ENCODE measurements at regions not wholly inside any gene's neighbourhood (a gene's known extent, or its start where the extent isn't known, plus 50 kb on each side); places are given as distances from the start of the nearest gene placed in this dataset.

DNA sequence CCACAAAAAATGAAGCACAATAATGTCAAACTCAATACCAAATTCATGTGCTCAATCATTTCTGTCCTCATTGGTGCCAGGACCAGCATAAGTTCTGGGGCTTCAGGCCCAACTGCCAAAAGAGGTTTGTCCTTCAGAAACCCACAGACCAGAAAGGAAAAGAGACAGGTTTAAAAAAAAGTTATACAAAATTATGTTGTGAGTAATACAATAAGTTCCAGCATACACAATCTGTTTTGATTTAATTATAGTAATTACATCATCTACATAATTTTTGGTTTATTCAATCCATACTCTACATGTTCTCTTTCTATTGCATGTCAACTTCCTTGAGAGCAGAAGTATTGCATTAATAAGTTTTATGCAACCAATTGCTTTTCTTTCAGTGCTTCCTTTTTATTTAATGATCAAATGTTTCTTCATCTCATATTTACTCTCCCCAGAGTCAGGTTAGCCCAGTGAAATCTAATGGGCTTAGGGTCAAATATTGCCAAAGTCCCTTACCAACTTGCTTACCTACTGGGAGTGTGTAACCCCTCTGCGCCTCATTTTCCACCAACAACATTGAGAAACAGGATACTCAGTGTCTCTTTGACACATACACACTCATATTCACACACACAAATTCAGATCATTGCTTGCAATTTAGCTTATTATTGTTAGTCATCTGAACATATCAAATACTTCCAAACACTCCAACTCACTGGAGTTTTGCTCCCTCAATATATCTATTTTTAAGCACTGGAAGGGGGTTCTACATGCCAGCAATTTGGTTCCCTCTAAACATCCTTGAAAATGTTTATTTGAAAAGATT is 424.4 kb upstream of the MARCKS start:
- H3K9me3 ChIP-seq = no peaks in the 10 kb centered on the region
- no peak for ATAC-seq (replicated peaks in 1 of 4)
- H3K4me1 Mint-ChIP-seq = no peaks in the 10 kb centered on the region

DNA sequence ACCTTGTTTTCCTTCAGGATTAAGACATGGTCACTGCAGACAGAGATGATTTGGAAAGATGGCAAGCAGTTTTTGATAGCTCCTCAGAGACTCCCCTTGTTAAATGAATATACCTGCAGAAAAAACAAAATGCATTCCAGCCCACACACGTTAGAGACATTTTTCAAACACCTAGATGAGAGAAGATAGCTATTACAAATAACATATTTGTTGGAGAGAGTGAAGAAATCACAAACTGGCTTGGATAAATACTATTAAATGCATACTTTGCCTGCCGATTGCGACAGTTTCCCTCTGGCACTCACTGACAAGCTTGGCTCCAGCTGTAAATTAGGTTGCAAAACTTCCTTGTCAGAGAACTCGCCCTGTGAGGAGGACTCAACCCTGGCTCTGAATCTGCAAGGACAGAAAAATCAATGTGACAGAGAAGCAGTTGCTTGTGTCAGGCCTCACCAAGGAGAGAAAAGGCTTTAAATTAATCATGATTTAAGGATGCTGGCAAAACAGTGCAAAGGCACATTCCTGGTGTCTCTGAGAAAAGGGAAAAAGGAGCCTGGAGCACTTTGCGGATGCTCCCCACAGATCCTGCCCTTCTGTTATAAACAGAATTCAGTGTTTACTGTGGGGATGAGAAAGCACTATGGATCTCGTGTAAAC is 423.7 kb upstream of the MARCKS start:
- CTCF ChIA-PET = no interaction called here
- H3K9me3 Mint-ChIP-seq = no peaks in the 10 kb centered on the region
- H3K27ac Mint-ChIP-seq = no peak overlapping the region
- H3K4me1 ChIP-seq (ENCODE audit: control insufficient read depth in 1 of 2, extremely low read depth in 1 of 2, insufficient read depth in 2 of 2, low read length in 2 of 2) = no peaks in the 10 kb centered on the region
- no peaks in the 10 kb centered on the region for H3K36me3 ChIP-seq (ENCODE audit: control insufficient read depth in 2 of 2, extremely low read depth in 1 of 2, insufficient read depth in 1 of 2, low read length in 1 of 2)
- no peaks in the 10 kb centered on the region for H3K27me3 Mint-ChIP-seq
- no peak overlapping the region for H3K4me3 Mint-ChIP-seq
- no peak for DNase-seq
- no peaks in the 10 kb centered on the region for H3K4me1 Mint-ChIP-seq
- POLR2A ChIA-PET = no interaction called here
- H3K27ac ChIP-seq (ENCODE audit: low read length) = no peak overlapping the region
- H3K4me3 ChIP-seq (ENCODE audit: control insufficient read depth in 1 of 2, extremely low read depth in 1 of 2, low read length in 1 of 2) = no peak overlapping the region
- no peaks in the 10 kb centered on the region for H3K27me3 ChIP-seq (replicated peaks in 1 of 2; ENCODE audit: control insufficient read depth in 2 of 2, extremely low read depth in 1 of 2, insufficient read depth in 2 of 2, low read length in 1 of 2)
- no peaks in the 10 kb centered on the region for H3K9me3 ChIP-seq
- ATAC-seq (replicated peaks in 1 of 4) = no peak
- H3K36me3 Mint-ChIP-seq = no peaks in the 10 kb centered on the region
- 40% methylated on average over 3 of the region's 6 CpGs for WGBS (ENCODE audit: insufficient coverage)

More for the DNA sequence above, 424.4 kb upstream of the MARCKS start:
- ChIA-PET POLR2A (no interaction called here), CTCF (no interaction called here)
- Histone ChIP-seq H3K27me3 (replicated peaks in 1 of 2; ENCODE audit: control insufficient read depth in 2 of 2, extremely low read depth in 1 of 2, insufficient read depth in 2 of 2, low read length in 1 of 2) (no peaks in the 10 kb centered on the region), H3K36me3 (ENCODE audit: control insufficient read depth in 2 of 2, extremely low read depth in 1 of 2, insufficient read depth in 1 of 2, low read length in 1 of 2) (no peaks in the 10 kb centered on the region), H3K4me3 (ENCODE audit: control insufficient read depth in 1 of 2, extremely low read depth in 1 of 2, low read length in 1 of 2) (no peak overlapping the region), H3K27ac (ENCODE audit: low read length) (no peak overlapping the region), H3K4me1 (ENCODE audit: control insufficient read depth in 1 of 2, extremely low read depth in 1 of 2, insufficient read depth in 2 of 2, low read length in 2 of 2) (no peaks in the 10 kb centered on the region)
- 80% methylated on average over 1 of the region's 1 CpG for WGBS (ENCODE audit: insufficient coverage)
- H3K27ac Mint-ChIP-seq = no peak overlapping the region
- H3K36me3 Mint-ChIP-seq = no peaks in the 10 kb centered on the region
- H3K4me3 Mint-ChIP-seq = no peak overlapping the region
- DNase-seq = no peak
- H3K9me3 Mint-ChIP-seq = no peaks in the 10 kb centered on the region
- no peaks in the 10 kb centered on the region for H3K27me3 Mint-ChIP-seq

DNA sequence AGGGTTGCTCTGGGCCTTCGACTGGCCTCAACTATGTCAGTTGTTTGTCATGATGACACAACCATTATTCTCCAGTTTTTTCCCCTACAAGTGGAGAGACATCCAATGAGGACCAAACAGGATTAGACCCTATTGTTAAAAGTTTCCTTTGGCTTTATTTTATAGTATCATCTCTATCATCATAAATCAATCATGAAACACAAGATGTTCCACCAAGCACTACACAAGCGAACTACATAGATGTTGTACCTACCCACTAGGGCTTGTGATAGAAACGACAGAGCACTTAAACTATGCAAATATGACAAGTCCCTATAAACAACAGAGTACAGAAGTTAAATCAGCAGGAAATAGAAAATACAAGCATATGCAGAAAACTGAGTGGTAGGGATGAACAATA is 422.5 kb upstream of the MARCKS start:
- no peak for DNase-seq
- no peak overlapping the region for H3K27ac ChIP-seq (ENCODE audit: low read length)
- Mint-ChIP-seq H3K9me3 (no peaks in the 10 kb centered on the region), H3K4me1 (no peaks in the 10 kb centered on the region), H3K27ac (no peak overlapping the region), H3K36me3 (no peaks in the 10 kb centered on the region), H3K4me3 (no peak overlapping the region), H3K27me3 (no peaks in the 10 kb centered on the region)
- ATAC-seq (replicated peaks in 1 of 4) = no peak
- H3K36me3 ChIP-seq (ENCODE audit: control insufficient read depth in 2 of 2, extremely low read depth in 1 of 2, insufficient read depth in 1 of 2, low read length in 1 of 2) = no peaks in the 10 kb centered on the region
- H3K4me3 ChIP-seq (ENCODE audit: control insufficient read depth in 1 of 2, extremely low read depth in 1 of 2, low read length in 1 of 2) = no peak overlapping the region
- ChIA-PET POLR2A (no interaction called here), CTCF (no interaction called here)
- H3K4me1 ChIP-seq (ENCODE audit: control insufficient read depth in 1 of 2, extremely low read depth in 1 of 2, insufficient read depth in 2 of 2, low read length in 2 of 2) = no peaks in the 10 kb centered on the region
- no peaks in the 10 kb centered on the region for H3K27me3 ChIP-seq (replicated peaks in 1 of 2; ENCODE audit: control insufficient read depth in 2 of 2, extremely low read depth in 1 of 2, insufficient read depth in 2 of 2, low read length in 1 of 2)
- H3K9me3 ChIP-seq = no peaks in the 10 kb centered on the region
- 71% methylated on average over 1 of the region's 3 CpGs for WGBS (ENCODE audit: insufficient coverage)

DNA sequence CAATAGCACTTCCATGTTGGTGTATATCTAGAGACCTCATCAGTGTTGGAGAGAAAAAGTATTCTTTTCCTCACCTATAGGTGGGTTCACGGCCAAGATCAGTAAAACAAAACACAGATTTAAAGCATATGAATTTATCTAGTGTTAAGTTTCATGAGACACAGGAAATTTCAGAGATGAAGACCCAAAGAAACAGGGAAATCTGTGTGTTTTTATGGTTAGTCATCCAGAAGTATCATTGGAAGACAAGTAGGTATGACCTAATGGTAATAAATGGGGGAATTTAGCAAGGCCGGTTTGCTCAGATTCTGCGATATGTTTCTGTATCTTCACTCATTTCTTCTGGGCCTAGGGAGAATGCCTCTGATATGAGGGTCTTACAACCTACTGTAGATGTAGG is 419.6 kb upstream of the MARCKS start:
- ChIA-PET POLR2A (no interaction called here), CTCF (no interaction called here)
- Mint-ChIP-seq H3K36me3 (no peaks in the 10 kb centered on the region), H3K4me3 (no peak overlapping the region), H3K4me1 (no peaks in the 10 kb centered on the region), H3K9me3 (no peaks in the 10 kb centered on the region), H3K27ac (no peak overlapping the region), H3K27me3 (no peaks in the 10 kb centered on the region)
- Histone ChIP-seq H3K27ac (ENCODE audit: low read length) (no peak overlapping the region), H3K4me1 (ENCODE audit: control insufficient read depth in 1 of 2, extremely low read depth in 1 of 2, insufficient read depth in 2 of 2, low read length in 2 of 2) (no peaks in the 10 kb centered on the region), H3K4me3 (ENCODE audit: control insufficient read depth in 1 of 2, extremely low read depth in 1 of 2, low read length in 1 of 2) (no peak overlapping the region), H3K27me3 (replicated peaks in 1 of 2; ENCODE audit: control insufficient read depth in 2 of 2, extremely low read depth in 1 of 2, insufficient read depth in 2 of 2, low read length in 1 of 2) (no peaks in the 10 kb centered on the region), H3K36me3 (ENCODE audit: control insufficient read depth in 2 of 2, extremely low read depth in 1 of 2, insufficient read depth in 1 of 2, low read length in 1 of 2) (no peaks in the 10 kb centered on the region), H3K9me3 (no peaks in the 10 kb centered on the region)
- WGBS (ENCODE audit: insufficient coverage) = 0% methylated on average over 1 of the region's 3 CpGs
- DNase-seq (no peak), ATAC-seq (replicated peaks in 1 of 4) (no peak)

DNA sequence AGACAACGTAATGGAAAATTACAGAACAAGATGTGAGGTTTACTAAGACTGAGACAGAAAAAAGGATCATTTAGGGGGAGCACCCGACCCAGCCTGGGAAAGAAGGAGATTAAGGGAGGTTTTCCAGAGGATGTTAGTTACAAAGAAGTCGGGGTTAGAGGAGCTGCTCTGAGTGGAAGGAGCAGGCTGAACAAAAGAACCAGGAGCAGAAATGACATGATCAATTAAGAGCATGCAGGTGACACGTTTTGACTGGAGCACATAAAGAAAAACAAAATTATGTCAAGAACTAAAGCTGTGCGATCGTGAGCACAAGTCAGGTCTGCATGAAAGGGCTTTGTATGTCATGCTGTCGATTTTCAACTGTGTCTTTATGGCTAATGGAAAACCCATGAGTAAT is 417.3 kb upstream of the MARCKS start:
- H3K27ac Mint-ChIP-seq = no peak overlapping the region
- H3K4me3 ChIP-seq (ENCODE audit: control insufficient read depth in 1 of 2, extremely low read depth in 1 of 2, low read length in 1 of 2) = no peak overlapping the region
- ChIA-PET POLR2A (interaction anchor here in 1 of 2 donors (0.6 kb wide), 1 partner anchor 122 kb away, joined by 6 read pairs; no protein-coding TSS in a partner anchor), CTCF (no interaction called here)
- H3K36me3 ChIP-seq (ENCODE audit: control insufficient read depth in 2 of 2, extremely low read depth in 1 of 2, insufficient read depth in 1 of 2, low read length in 1 of 2) = no peaks in the 10 kb centered on the region
- no peak overlapping the region for H3K27ac ChIP-seq (ENCODE audit: low read length)
- H3K4me1 Mint-ChIP-seq = no peaks in the 10 kb centered on the region
- H3K9me3 Mint-ChIP-seq = no peaks in the 10 kb centered on the region
- H3K36me3 Mint-ChIP-seq = no peaks in the 10 kb centered on the region
- DNase-seq = no peak
- no peaks in the 10 kb centered on the region for H3K4me1 ChIP-seq (ENCODE audit: control insufficient read depth in 1 of 2, extremely low read depth in 1 of 2, insufficient read depth in 2 of 2, low read length in 2 of 2)
- H3K27me3 Mint-ChIP-seq = no peaks in the 10 kb centered on the region
- no peak overlapping the region for H3K4me3 Mint-ChIP-seq
- H3K9me3 ChIP-seq = no peaks in the 10 kb centered on the region
- H3K27me3 ChIP-seq (replicated peaks in 1 of 2; ENCODE audit: control insufficient read depth in 2 of 2, extremely low read depth in 1 of 2, insufficient read depth in 2 of 2, low read length in 1 of 2) = no peaks in the 10 kb centered on the region
- 69% methylated on average over 6 of the region's 7 CpGs for WGBS (ENCODE audit: insufficient coverage)
- ATAC-seq (replicated peaks in 1 of 4) = no peak

DNA sequence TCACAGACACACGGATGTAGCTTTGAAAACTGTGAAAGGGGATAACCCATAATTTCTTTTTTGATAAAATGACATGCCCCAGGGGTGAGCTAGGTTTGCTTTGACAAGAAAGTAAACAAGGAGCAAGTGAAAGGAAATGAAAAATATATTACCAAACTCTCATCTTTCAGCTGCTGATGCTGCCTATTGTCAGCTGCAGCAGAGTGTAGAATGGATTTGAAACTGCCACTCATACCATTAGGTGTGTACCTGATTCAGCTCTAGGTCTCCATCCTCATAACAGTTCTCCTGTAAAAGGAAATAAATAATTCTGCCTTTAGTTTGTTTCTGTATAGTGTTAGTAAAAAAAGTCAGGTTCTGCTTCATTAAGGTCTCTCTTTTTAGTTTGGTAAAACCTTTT is 415.1 kb upstream of the MARCKS start:
- Mint-ChIP-seq H3K36me3 (no peaks in the 10 kb centered on the region), H3K4me1 (no peaks in the 10 kb centered on the region), H3K4me3 (no peak overlapping the region), H3K27ac (no peak overlapping the region), H3K9me3 (no peaks in the 10 kb centered on the region), H3K27me3 (no peaks in the 10 kb centered on the region)
- ATAC-seq (replicated peaks in 1 of 4) (no peak), DNase-seq (no peak)
- ChIA-PET POLR2A (no interaction called here), CTCF (no interaction called here)
- H3K4me3 ChIP-seq (ENCODE audit: control insufficient read depth in 1 of 2, extremely low read depth in 1 of 2, low read length in 1 of 2) = no peak overlapping the region
- no CpG with 5 or more reads among the region's 1 CpG for WGBS (ENCODE audit: insufficient coverage)
- H3K27me3 ChIP-seq (replicated peaks in 1 of 2; ENCODE audit: control insufficient read depth in 2 of 2, extremely low read depth in 1 of 2, insufficient read depth in 2 of 2, low read length in 1 of 2) = no peaks in the 10 kb centered on the region
- no peak overlapping the region for H3K27ac ChIP-seq (ENCODE audit: low read length)
- H3K4me1 ChIP-seq (ENCODE audit: control insufficient read depth in 1 of 2, extremely low read depth in 1 of 2, insufficient read depth in 2 of 2, low read length in 2 of 2) = no peaks in the 10 kb centered on the region
- H3K36me3 ChIP-seq (ENCODE audit: control insufficient read depth in 2 of 2, extremely low read depth in 1 of 2, insufficient read depth in 1 of 2, low read length in 1 of 2) = no peaks in the 10 kb centered on the region
- no peaks in the 10 kb centered on the region for H3K9me3 ChIP-seq
